Glomerular visceral epithelial cell (primary cell): ENCODE measurements at regions not wholly inside any gene's neighbourhood (a gene's known extent, or its start where the extent isn't known, plus 50 kb on each side); places are given as distances from the start of the nearest gene placed in this dataset.
A peak's percentile ranks its signal among the peaks of the same experiment; 100 is the strongest.
"Not testable (repeated sequence)": the region's sequence is repeated elsewhere in the genome, so short reads cannot be mapped to it uniquely, and the experiment has no call there.

Experiments
- DNase-seq: peaks from one replicate; pipeline ENCODE4 v3.0.0-alpha.2; 2016; ENCODE audit errors: extremely low spot score

DNA sequence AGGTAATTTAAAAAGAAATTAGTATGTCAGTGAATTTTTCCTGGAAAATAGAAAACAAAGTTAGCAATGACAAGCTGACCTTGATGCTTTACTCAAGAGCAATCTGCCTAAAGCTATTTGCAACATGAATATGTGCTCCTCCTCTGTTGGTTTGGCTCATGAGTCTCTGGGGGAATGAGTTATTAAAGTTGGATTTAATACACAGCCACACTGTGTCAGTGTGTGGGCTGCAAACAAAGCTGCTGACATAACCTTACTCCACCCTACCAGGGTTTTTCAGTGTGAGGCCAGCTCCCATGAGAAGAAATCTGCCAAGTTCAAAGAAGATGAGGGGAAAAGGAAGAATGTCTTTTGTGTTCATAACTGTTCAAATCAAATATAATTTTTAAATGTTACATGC lies 280.5 kb downstream of the TLL1 start:
- no peak for DNase-seq

DNA sequence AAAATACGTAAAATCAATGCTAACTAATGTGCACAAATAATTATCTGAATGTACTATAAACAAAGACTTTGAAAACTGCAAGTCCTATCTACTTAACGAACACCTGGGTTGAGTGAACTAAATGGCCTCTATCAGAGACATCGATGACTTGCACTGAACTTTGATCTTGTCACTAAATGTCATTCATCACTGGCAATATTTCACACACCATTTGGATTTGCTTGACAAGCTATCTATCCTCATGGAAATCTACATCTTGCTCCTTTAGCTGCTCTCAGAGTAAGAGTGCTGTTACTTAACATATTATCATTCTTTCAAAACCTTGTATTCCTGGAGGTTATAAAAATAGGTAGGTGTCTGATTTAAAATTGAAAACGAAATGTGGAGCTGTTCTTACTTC lies 289.3 kb downstream of the TLL1 start:
- no peak for DNase-seq

DNA sequence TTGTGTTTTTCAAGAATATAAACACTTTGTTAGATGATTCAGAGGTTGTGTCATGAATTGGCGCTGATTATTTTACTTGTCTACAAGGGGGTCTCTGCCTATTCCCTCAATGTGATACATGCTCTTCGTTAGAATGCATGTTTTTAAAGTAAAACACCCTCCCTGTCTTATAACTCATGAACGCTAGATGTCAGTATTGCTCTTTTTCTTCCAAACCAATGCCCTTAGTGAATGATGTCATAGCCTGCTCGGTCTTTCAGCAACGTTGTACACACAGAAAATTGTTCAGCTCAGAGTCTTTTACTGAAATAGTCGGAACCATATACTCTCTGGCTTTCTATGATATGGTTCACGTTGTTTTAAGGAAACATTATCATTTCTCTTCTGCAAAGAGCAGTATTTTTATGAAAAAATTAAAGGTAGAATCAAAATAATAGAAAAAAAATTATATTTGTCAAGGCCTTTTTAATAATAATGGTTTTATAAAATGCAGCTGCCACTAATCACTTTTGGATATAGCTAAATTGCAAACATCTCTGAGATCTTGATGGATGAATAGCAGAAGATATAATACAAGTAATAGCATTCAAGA lies 292.9 kb downstream of the TLL1 start:
- peak; percentile 78 for DNase-seq

DNA sequence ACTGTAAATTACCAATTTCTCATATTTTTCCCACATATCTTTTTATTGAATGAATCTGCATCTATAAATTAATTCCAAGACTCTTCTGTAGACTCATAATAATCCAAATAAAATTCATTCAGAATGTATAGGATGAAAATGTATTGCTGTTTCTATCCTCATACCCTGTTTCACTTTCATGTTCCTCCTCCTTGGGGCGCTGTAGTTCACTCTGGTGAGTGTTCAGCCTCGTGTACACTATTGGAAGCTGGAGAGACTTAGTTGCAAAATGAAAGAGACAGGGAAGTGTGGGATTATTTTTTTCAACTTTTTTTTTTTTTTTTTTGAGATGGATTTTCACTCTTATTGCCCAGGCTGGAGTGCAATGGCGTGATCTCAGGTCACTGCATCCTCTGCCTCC lies 296.1 kb downstream of the TLL1 start:
- DNase-seq = no peak

DNA sequence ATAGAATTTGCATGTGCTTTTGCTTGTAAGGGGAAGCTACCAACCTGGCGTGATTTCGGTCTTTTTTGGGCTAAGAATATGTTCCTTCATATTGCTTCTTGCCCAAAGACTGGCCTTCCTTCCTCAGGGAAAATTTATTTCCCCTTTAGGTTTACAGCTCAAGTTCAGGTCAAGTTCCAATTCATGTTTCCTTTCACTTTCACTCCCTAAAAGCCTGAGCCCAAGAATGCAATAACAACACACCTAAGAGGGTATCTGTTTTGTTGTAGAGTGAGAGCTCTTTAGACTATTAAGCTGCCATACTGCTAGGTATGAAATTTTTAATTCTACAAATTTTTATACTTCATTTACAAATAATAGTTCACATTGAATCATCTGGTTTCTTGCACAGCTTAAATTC lies 299.6 kb downstream of the TLL1 start:
- DNase-seq = no peak

DNA sequence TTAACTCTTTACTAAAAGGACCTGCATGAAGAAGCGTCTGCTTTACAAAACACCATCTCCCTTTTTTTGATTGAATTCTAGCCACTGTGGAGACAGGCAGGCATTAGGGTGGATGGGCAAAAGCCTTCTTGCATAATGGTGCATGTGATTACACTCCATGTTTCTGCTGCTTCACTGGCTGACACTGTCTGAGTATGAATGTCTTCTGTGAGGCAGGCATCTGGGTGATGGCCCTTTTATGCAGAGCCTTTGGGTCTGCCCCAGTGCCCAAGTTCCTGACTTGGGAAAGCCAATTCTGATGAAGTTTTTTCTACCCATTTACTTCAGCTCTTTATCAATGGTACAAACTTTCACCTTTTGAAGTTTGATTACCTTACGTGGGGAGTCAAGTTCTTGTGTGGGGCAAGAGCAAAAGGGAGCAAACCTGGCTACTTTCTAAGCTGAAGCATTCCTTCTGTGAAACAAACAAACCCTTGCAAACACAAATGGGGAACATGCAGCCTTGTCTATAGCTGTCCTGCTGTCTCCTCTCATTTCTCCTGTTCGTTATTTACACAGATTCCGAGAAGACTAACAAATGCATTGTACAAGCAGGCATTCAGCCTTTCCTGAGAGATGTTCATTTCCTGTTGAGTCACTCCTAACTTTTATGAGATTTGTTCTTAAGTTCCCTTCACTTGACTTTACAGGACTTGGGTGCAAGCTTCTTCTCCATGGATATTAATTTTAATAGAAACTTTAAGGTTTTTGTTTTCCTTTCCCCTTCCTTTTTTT lies 301.9 kb downstream of the TLL1 start:
- DNase-seq = no peak

DNA sequence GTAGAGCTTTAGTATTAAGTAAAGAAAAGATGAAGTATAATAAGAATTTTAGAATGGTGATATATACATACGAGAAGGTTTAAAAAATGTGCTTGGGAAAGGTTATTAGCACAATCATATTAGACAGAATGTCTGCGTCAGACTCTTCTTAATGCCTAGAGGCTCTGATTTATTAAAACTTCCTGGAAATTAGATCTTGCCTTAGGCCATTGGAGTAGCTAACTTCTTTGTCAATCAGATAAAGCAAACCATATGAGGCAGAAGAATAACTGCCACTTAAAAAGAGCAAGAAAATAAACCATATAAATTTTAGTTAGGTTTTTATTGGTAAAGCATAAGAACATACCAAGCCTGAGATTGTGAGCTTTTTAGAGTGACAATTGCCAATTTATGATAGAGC lies 309.1 kb downstream of the TLL1 start:
- DNase-seq = no peak

DNA sequence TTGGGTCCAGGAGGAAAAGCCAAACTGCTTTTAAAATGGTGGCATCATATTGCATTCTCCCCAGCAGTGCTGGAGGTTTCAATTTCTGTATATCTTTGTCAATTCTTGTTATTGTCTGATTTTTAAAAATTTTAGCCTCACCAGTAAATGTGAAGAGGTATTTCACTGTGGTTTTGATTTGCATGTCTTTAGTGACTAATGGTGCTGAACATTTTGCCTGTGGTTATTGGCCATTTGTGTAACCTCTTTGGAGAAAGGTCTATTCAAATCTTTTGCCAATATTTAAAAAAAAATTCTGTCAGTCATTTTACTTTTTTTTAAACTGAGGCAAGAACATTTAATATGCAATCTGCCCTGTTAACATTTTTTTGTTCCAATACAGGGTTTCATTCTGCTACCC lies 322.1 kb downstream of the TLL1 start:
- DNase-seq = no peak

DNA sequence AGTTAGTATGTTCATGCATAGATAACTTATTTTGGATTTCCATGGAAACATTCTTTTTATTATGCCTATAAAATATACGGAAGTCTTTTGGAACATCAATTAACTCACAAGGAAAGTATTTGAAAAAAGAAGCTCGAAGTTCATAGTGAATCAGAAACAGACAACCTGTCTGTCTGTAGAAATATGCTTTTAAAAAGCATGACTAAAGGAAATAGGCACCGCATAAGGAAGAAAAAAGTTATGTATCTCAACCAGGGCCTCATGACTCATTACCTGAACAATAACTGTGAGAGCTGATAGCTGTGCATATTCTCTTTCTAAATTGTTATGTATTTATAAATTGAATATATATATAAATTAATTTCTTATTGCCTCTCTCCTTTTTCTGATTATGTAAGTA lies 324.1 kb downstream of the TLL1 start:
- no peak for DNase-seq

DNA sequence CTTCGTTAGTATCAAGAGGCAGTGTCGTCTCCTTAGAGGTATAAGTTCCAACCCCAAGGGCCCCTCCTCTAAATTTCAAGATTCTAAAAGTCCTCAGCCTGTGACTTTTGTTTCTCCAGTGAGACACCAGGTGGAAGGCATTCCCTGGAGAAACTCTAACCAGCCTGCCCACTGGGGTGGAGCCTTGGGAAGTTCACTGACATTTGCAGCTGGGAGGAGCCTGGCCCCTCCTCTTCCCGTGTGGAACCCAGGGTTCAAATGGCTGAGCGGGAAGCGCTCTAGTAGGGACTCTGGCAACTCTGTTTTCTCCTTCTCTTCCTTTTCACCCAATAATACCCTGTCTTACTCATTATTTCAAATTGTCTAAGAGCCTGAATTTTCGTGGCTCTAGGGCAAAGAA lies 325.0 kb downstream of the TLL1 start:
- no peak for DNase-seq

DNA sequence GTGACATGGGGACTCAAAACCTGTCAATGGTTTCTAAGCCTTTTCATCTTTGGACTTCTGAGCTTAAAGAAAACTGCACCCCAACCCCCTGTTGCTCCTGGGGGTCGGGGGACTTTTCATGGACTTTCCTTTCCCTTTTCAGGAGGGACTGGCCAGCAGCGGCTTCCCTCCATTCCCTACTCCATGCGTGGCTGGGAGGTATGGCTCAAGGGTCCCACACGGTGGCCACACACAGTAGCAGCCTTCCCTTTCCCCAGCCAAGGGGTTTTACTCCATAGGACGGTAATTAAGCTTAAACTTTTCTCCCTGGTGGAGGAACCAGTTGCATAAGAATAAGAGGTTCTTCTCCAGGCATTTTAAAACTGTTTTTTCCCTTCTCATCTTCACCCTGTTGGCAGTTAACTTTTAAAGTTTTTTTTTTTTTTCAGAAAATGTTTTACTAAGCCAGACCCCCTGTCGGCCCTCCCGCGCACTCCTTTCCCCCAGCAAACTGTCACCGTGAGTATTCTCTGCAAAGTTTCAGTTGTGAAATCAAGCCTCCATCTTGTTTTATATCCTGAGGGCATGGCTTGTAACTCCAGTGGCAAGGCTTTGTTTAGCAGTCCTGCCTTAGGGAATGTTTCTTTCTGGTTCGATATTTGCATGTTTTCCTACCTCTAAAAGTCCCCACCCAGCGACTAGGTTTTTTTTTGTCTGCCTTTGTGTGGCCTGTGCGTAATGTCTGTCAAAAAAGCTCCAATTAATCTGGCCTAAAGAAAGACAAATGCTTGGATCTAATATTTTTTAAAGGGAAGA lies 325.7 kb downstream of the TLL1 start:
- no peak for DNase-seq

DNA sequence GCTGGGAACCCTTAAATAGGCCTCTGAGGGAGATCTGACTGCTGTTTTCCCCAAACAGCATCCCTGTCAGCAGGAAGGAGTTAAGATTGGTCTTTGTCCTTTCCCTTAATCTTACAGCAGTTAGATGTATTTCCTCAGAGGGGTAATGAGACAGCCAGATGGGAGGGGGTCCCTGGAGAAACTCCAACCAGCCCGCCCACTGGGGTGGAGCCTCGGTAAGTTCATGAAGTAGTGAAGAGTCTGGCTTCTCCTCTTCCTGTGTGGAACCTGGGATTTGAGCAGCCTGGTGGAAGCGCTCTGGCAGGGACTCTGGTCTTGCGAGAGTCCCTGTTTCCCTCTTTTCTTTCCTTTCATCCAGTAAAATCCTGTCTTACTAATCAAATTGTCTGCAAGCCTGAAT lies 330.0 kb downstream of the TLL1 start:
- DNase-seq = no peak

DNA sequence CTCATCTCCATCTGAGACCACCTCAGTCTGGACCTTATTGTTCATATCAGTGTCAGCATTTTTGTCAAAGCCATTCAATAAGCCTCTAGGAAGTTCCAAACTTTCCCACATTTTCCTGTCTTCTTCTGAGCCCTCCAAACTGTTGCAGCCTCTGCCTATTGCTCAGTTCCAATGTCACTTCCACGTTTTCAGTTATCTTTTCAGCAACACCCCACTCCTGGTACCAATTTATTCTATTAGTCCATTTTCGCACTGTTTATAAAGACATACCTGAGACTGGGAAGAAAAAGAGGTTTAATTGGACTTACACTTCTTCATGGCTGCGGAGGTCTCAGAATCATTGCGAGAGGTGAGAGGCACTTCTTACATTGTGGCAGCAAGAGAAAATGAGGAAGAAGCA lies 339.3 kb downstream of the TLL1 start:
- DNase-seq = not testable (repeated sequence)

DNA sequence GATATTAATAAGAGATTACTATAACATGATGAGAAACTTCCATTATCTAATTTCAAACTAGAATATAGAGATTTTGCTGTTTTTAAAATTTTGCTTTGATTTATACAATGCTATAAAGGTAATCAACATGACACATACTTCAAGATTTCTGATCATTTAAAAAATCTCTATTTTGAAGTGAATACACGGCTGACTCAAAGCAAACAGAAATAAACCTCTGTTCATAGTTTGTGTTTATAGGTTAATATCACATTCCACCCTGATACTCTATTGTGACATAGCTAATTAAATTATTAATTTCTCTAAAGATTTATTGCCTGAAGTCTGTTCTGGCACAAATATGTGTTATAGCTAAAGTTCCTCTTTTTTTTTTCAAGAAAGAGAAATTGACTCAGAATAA lies 349.2 kb downstream of the TLL1 start:
- DNase-seq = no peak

DNA sequence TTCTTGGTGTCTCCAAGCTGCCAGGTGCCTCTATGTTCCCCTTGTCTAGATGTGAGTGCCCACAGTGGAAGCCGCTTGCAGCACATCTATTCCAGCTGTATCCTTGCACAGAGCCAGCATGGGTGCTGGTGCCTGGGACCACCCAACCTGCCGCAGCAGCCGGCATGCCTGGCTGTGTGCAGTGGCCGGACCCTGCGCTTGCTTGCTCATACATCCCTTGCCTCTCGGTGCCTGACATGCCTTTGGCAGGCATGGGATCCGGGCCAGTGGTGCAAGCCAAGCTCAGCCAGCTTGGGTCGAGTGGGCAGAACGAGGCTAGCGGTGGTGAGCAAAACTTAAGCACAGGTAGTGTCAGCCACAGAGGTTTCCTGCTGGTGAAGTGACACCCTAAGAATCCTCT lies 355.1 kb downstream of the TLL1 start:
- DNase-seq = no peak

DNA sequence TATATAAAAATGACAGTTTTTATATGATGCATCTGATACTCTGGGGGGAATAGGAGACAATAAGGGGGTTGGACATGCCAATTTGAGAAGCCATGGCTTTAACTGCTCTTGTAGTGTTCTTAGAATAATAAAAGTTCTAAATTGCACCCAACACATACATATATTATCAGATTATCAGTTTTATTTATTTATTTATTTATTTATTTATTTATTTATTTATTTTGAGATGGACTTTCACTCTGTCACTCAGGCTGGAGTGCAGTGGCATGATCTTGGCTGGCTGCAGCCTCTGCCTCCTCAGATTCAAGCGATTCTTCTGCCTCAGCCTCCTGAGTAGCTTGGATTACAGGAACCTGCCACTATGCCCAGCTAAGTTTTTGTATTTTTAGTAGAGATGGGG lies 356.8 kb downstream of the TLL1 start:
- DNase-seq = no peak

DNA sequence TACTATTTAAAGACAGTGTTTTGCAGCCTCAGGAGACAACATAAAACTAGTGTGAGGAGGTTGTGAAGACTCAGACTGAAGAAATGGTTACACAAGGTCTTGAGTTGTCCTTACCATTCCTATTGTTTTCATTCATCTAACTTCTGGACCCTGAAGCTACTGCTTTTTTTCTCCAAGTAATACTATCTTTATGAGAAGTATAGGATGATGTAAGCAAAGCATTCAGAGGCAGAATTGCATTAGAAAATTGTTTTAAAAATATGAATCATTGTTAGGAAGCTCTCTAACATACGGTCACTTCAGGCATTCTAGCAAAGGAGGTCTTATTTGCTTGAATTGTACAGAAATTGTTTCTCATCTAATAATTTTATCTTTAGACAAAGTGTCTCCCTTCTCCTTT lies 357.8 kb downstream of the TLL1 start:
- no peak for DNase-seq

DNA sequence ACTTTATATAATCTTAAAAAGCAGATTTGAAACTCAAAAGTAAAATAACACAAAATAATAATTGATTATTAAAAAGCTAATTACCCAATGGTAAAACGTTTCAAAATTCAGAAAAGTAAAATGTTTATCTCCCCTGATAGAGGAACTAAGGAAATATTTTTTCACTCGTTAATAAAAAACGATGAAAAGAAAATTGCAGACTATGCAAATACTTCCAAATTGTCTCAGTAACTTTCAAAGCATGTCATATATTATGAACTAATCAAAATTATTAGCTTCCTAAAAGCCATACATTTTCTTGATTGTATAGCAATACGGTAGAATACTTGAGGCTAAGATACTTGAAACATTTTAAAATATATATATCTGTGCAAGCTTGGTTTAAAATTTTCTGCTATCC lies 366.3 kb downstream of the TLL1 start:
- no peak for DNase-seq

DNA sequence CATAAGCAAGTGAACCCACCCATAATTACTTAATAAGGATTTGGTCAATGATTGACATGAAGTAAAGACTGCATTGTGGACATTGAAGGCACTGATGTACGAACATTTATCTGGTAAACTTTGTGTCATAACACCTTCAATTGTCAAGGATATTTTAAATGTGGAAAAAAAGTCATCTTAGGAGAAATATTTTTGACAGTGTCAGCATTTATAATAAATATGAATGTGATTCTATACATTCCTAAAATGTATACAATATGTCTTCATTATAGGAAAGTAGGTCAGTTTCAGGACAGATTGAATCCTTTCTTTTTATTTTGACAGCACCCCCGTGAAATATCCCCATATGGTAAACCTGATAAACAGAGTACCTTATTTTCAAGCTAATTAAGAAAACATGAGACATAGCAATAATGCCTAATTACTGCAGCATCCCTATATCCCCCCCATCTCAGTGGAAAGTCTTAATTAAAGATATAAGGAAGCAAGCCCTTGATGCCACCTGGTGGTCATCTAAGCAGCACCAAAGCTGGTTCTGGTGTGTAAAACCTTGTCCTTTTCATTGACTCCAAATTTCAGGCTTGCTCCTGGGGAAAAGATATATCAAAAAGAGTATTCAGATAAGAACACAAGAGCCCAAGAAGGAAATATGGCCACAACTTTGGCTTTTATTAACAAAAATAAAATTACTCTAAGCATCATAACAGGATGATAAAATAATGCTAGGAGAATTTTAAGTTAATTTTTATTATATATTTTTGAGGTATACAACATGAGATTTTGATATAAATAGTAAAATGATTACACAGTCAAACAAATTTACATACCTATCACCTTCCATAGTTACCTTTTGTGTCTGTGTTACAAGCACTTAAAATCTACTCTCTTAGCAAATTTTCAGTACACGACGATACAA lies 379.7 kb downstream of the TLL1 start:
- peak; percentile 6 for DNase-seq

DNA sequence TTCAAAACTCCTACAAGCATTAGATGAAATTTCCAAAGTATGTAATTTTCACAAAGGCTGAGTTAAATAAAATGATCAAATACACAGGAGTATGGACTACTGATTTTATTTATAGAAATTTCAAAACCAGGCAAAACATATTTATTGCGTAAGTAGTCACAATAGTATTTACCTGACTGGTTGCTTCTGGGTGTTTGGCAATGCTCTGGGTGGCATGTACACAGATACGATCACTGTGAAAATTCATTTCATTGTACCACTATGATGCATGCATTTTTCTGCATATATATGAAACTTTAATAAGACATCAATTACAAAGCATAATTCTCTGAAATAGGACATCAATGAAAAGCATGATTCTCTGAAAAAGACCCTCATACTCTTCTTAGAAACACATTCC lies 384.2 kb downstream of the TLL1 start:
- no peak for DNase-seq

DNA sequence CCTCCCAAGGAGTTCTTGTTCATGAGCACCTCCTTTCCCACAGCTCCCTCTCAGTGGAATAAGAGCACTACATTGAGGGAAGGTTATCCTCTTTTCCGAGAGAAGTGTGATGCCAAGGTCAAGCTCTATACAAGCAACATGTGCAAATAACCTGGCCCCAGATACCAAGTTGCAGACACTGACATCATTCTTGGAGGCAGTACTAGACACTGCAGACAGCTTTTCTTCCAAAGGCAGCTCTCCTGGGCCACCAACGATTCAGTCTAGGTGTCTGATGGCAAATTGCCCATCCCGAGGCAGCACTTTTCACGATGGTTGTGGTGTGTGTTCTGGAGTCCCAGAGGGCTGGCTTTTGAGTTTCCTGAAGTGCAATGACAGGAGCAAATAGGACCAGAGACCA lies 384.9 kb downstream of the TLL1 start:
- no peak for DNase-seq

DNA sequence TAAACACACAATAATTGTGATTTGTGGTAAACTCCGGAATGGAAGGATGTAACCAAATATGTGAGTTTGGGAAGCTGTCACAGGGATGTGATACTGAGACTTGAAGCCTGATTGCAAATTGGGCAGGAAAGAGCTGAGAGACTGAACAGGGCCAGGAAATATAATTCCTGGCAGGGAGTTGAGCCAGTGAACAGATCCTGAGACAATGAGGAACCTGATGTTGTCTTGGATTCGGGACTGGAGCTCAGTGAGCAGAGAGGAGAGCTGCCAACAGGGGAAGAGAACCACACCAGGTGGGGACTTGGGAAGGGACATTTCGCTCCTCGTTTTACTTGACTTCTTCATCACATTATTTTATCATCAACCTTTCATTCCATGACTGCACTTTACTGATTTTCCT lies 386.0 kb downstream of the TLL1 start:
- no peak for DNase-seq
